ENCODE measurements at regions not wholly inside any gene's neighbourhood (a gene's known extent, or its start where the extent isn't known, plus 50 kb on each side); places are given as distances from the start of the nearest gene placed in this dataset.

DNA sequence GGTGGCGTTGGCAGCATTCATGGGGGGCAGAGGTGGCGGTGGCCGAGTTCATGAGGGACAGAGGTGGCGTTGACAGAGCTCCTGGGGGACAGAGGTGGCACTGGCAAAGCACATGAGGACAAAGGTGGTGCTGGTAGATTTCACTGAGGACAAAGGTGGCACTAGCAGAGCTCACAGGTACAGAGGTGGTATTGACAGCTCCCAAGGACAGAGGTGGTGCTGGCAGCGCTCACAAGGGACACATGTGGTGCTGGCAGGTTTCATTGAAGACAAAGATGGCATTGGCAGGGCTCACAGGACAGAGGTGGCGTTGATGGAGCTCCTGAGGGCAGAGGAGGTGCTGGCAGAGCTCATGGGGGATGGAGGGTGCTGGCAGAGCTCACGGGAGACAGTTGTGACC is 425.4 kb downstream of the CTTN start:
- DNase-seq: no peak
- Histone ChIP-seq H3K27me3 (ENCODE audit: control insufficient read depth, insufficient read depth, low read length) (no peaks in the 10 kb centered on the region), H3K36me3 (replicated peaks; ENCODE audit: control insufficient read depth, insufficient read depth, low read length) (no peaks in the 10 kb centered on the region), H3K4me3 (ENCODE audit: insufficient read depth, low read depth, low read length) (no peak overlapping the region)

- peak; percentile 80 for DNase-seq
- Histone ChIP-seq H3K36me3 (replicated peaks; ENCODE audit: control insufficient read depth, insufficient read depth, low read length) (no peaks in the 10 kb centered on the region), H3K27me3 (ENCODE audit: control insufficient read depth, insufficient read depth, low read length) (no peaks in the 10 kb centered on the region), H3K4me3 (ENCODE audit: insufficient read depth, low read depth, low read length) (no peak overlapping the region)
Observed at GRCh38 chr11:70824605-70825245, 426.4 kb downstream of the CTTN start.

DNA sequence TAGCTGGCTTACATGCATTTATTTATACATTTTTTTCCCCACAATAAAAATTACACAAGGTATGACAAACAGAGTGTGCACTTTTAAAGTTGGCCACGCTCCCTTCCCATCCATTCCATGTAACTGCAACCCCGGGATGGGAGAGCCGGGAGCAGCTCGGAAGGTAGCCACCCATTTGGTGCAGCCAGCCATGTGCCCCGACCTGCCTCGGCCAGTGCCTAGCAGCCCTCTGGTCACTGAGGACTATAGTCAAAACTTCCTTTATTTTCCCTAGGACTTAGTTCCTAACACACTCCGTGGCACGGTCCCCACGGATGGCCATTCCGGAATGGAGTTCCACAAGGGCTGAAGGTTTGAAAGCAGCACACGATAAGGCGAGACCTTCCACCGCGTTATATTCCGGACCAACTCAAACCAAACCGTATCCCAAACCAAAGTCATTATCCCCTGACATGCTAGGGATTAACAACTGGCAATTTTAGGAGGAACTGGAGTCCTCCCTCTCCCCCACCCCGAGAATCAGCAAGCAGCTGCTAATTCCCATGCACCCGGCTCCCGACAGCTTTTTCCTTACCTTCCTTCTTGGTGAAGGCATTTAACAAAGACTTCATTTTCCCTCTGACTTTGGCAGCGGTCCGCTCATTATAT is 426.4 kb downstream of the SHANK2 start:
- Histone ChIP-seq H3K4me3 (ENCODE audit: insufficient read depth, low read depth, low read length) (no peak overlapping the region), H3K36me3 (replicated peaks; ENCODE audit: control insufficient read depth, insufficient read depth, low read length) (no peaks in the 10 kb centered on the region), H3K27me3 (ENCODE audit: control insufficient read depth, insufficient read depth, low read length) (no peaks in the 10 kb centered on the region)
- DNase-seq: peak; percentile 81

DNA sequence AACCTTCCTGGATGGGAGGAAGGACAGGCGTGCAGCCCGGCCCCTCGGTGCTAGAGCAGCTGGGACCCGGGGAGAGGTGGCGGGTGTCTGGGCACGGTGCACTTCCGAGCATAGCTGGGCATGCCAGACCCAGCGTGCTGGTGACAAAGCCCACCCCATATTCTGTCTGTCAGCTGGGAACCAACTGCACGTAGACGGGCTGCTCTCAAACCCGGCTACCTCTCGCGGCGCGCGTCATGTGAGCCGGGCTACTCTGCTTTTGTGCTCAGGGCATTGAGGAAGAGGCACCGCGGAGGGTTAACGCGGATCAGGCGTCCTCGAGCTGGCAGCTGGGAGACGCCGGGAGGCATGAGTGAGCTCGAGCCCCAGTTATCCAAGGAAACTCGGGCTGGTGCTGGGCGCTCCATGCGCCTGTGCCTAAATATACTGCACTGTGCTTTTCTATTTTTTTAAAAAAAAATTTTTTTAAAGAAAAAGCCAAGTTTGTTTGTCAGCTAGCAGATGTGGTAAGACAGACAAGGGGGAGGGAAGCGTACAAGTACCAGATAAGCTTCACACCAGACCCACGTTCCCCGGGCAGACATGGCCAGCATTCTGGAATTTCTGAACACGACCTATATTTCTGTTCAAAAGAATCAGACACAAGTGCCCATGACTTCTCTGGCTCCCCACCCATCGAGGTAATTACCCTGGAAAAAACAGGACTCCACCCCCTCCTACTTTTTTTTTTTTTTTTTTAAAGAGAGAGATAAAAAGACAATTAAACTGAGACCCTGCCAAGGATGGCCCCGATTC is 425.6 kb downstream of the SHANK2 start:
- Histone ChIP-seq H3K36me3 (replicated peaks; ENCODE audit: control insufficient read depth, insufficient read depth, low read length) (no peaks in the 10 kb centered on the region), H3K27me3 (ENCODE audit: control insufficient read depth, insufficient read depth, low read length) (no peaks in the 10 kb centered on the region), H3K4me3 (ENCODE audit: insufficient read depth, low read depth, low read length) (no peak overlapping the region)
- peak; percentile 93 for DNase-seq

DNA sequence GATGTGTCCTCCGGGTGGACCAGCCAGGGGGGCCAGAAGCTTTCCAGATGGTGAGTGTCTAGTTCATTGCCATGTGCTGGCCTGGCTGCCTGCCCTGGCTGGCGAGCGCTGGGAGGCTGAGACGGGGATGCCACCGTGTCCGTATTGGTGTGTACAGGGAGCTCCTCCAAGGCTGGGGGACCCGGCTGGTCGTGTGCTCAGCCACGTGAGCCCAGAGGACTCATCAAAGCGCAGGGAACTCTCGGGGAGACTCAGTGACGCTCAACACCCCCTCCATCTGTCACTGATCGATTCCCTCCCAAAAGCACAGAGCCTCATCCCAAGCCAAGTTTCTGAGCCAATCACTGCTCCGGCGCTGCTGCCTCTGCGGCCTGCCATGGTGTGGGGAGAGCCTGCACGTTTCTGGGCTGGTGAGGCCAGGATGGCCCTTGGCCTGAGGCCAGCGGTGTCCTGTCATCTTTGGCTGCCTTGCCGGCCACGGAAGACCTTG is 423.7 kb downstream of the SHANK2 start:
- Histone ChIP-seq H3K27me3 (ENCODE audit: control insufficient read depth, insufficient read depth, low read length) (no peaks in the 10 kb centered on the region), H3K36me3 (replicated peaks; ENCODE audit: control insufficient read depth, insufficient read depth, low read length) (no peaks in the 10 kb centered on the region), H3K4me3 (ENCODE audit: insufficient read depth, low read depth, low read length) (no peak overlapping the region)
- no peak for DNase-seq

GRCh38 chr11:70829134-70829885 is 423.1 kb downstream of the SHANK2 start:
- no peak for DNase-seq

GRCh38 chr11:70829886-70830272 is 422.5 kb downstream of the SHANK2 start:
- no peaks in the 10 kb centered on the region for H3K36me3 ChIP-seq (replicated peaks; ENCODE audit: control insufficient read depth, insufficient read depth, low read length)
- DNase-seq: no peak
- H3K4me3 ChIP-seq (ENCODE audit: insufficient read depth, low read depth, low read length): no peak overlapping the region
- no peaks in the 10 kb centered on the region for H3K27me3 ChIP-seq (ENCODE audit: control insufficient read depth, insufficient read depth, low read length)

More at GRCh38 chr11:70829134-70829885, 423.1 kb downstream of the SHANK2 start:
- H3K4me3 ChIP-seq (ENCODE audit: insufficient read depth, low read depth, low read length): no peak overlapping the region
- no peaks in the 10 kb centered on the region for H3K27me3 ChIP-seq (ENCODE audit: control insufficient read depth, insufficient read depth, low read length)
- no peaks in the 10 kb centered on the region for H3K36me3 ChIP-seq (replicated peaks; ENCODE audit: control insufficient read depth, insufficient read depth, low read length)

GRCh38 chr11:70833011-70833410 is 419.4 kb downstream of the SHANK2 start:
- no peaks in the 10 kb centered on the region for H3K36me3 ChIP-seq (replicated peaks; ENCODE audit: control insufficient read depth, insufficient read depth, low read length)
- H3K27me3 ChIP-seq (ENCODE audit: control insufficient read depth, insufficient read depth, low read length): no peaks in the 10 kb centered on the region

GRCh38 chr11:70833554-70833953 is 418.8 kb downstream of the SHANK2 start:
- no peaks in the 10 kb centered on the region for H3K36me3 ChIP-seq (replicated peaks; ENCODE audit: control insufficient read depth, insufficient read depth, low read length)
- H3K27me3 ChIP-seq (ENCODE audit: control insufficient read depth, insufficient read depth, low read length): no peaks in the 10 kb centered on the region
- no peak overlapping the region for H3K4me3 ChIP-seq (ENCODE audit: insufficient read depth, low read depth, low read length)
- DNase-seq: no peak

More at GRCh38 chr11:70833011-70833410, 419.4 kb downstream of the SHANK2 start:
- DNase-seq: no peak
- H3K4me3 ChIP-seq (ENCODE audit: insufficient read depth, low read depth, low read length): no peak overlapping the region

DNA sequence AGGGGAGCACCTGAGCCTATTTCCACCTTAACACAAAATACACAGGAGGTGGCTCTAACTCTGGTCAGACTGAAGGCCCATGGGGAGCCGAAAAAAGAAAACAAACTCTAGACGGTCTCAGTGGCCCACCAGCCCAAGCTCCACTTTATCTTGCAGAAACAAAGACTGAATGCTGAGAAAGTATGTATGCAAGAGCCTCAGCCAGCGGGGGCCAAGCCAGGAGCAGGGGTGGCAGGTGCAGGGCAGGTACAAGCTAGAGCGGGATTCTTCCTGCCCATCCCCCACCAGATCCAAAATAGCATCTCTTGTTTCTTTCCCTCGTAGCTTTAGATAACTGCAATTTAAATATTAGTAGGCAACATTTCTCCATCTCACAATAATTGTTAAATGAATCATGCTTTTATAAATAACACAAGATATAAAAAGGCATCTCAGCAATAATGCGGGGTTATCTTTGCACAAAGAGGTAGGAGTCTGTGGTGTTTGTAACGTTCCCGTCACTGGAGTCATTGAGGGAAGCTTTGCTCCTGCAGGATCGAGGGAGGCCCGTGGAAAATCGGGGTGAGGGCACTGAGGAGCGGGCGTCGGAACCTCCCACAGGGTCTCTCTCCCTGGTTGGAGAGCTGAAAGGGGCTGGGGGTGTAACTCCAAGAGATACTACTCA is 418.0 kb downstream of the SHANK2 start:
- peak; percentile 93 for DNase-seq
- Histone ChIP-seq H3K36me3 (replicated peaks; ENCODE audit: control insufficient read depth, insufficient read depth, low read length) (no peaks in the 10 kb centered on the region), H3K4me3 (ENCODE audit: insufficient read depth, low read depth, low read length) (no peak overlapping the region), H3K27me3 (ENCODE audit: control insufficient read depth, insufficient read depth, low read length) (no peaks in the 10 kb centered on the region)

DNA sequence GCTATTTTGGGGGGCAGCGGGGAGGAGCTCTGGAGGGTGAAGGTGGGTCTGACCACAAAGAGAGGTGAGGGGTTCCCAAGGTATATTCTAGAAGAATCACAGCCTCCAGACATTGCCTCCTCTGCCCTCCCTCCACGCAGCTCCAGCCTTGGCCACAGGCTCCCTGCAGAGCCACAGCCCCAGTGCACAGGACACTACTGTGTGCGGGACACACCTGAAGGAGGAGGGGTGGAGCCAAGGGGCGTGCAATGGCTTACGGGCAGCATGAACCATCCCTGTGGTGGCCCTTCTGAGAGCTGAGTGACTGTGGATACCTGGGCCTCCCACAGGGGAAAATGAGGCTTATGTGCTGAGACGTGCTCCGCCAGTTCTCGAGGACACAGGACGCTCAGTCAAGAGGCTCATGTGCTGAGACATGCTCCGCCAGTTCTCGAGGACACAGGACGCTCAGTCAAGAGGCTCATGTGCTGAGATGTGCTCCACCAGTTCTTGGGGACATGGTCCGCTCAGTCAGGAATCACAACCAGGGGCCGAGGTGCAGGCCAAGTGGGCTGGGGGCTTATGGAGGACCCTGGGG is 417.3 kb downstream of the SHANK2 start:
- Histone ChIP-seq H3K36me3 (replicated peaks; ENCODE audit: control insufficient read depth, insufficient read depth, low read length) (no peaks in the 10 kb centered on the region), H3K27me3 (ENCODE audit: control insufficient read depth, insufficient read depth, low read length) (no peaks in the 10 kb centered on the region), H3K4me3 (ENCODE audit: insufficient read depth, low read depth, low read length) (no peak overlapping the region)
- no peak for DNase-seq

DNA sequence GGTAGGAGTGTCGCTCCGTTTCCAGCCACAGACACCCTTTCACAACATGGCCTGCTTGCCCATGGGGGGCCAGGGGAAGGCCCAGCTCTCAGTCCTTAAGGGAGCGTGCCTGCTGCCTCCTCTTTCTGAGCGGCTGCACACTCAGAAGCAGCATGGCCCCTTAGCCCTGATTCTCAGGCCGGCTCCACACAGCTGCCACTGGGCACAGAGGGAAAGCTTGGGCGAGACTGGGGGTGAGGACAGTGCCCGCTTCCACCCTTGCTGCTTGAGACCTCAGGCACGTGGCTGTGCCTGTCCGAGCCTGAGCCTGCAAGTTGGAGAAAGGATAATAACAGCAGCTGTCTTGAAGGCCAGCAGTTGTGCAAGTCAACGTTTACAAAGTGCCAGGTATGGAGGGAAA is 416.3 kb downstream of the SHANK2 start:
- DNase-seq: no peak
- no peaks in the 10 kb centered on the region for H3K36me3 ChIP-seq (replicated peaks; ENCODE audit: control insufficient read depth, insufficient read depth, low read length)
- no peak overlapping the region for H3K4me3 ChIP-seq (ENCODE audit: insufficient read depth, low read depth, low read length)
- no peaks in the 10 kb centered on the region for H3K27me3 ChIP-seq (ENCODE audit: control insufficient read depth, insufficient read depth, low read length)

DNA sequence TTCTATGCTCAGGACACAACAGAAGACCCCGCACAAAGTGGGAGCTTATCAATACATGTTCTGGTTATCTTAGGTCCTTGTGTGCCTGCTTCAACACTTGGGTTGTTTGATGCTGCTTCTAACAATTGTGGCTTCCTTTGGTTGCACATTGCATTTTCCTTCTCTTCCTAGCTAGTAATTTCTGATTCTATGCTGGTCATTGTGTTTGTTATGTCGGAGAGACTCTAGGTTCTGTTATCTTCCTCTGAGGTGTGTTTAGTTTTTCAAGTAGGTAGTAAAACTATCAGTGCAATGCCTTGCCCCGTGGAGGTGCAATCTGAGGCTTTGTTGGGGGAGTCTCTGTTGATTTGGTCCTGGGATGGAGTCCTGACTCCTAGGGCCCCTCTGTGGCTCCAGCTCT is 414.2 kb downstream of the SHANK2 start:
- Histone ChIP-seq H3K27me3 (ENCODE audit: control insufficient read depth, insufficient read depth, low read length) (no peaks in the 10 kb centered on the region), H3K36me3 (replicated peaks; ENCODE audit: control insufficient read depth, insufficient read depth, low read length) (no peaks in the 10 kb centered on the region), H3K4me3 (ENCODE audit: insufficient read depth, low read depth, low read length) (no peak overlapping the region)
- no peak for DNase-seq

DNA sequence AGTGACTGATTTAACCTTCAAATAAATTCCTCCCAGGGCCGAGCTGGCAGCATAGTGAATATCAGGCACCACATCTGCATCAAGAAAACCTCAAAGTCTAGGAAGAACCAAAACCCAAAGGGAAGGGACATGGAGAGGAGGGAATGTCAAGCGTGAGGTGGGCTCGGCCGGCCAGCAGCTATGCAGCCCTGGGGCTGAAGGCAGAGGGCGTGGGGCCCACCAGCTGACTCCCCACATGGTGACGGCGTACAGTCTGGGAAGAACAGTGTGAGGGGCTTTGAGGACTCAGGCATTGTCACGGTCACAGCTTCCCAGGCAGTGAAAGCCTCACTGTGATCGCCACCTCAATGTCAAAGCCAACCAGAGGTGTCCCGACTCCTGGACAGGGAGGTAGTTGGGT is 412.5 kb downstream of the SHANK2 start:
- H3K27me3 ChIP-seq (ENCODE audit: control insufficient read depth, insufficient read depth, low read length): no peaks in the 10 kb centered on the region
- no peaks in the 10 kb centered on the region for H3K36me3 ChIP-seq (replicated peaks; ENCODE audit: control insufficient read depth, insufficient read depth, low read length)
- no peak overlapping the region for H3K4me3 ChIP-seq (ENCODE audit: insufficient read depth, low read depth, low read length)
- DNase-seq: no peak

All from H7 (cell line).